ENCODE measurements at regions not wholly inside any gene's neighbourhood (a gene's known extent, or its start where the extent isn't known, plus 50 kb on each side); places are given as distances from the start of the nearest gene placed in this dataset.

DNA sequence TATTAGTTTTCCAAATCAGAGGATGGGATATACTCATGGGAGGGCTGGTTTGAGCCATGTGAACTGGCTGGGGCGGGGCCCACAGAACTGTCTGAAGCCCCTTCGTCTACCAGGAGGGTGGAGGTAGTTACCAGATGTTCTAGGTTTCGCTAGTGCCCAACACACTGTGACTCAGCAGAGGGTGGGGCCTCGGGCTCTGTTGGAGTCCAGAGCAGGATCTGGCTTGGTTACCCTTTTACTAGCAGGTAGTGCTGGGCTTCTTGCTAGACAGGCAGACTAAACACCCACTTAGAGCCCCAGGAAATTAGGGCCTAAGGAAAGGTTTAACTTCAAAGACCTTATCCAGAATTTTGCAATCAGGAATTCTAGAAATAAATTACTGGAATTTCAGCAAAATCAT is 56.2 kb upstream of the CHRDL1 start:
- no peak overlapping the region for H3K4me3 ChIP-seq (ENCODE audit: low read depth, low read length)
- TF ChIP-seq POLR2A (IDR thresholded peaks at IDR 0.05; ENCODE audit: extremely low read depth, insufficient read length) = no peak
- no peak for DNase-seq (ENCODE audit: low read depth)

DNA sequence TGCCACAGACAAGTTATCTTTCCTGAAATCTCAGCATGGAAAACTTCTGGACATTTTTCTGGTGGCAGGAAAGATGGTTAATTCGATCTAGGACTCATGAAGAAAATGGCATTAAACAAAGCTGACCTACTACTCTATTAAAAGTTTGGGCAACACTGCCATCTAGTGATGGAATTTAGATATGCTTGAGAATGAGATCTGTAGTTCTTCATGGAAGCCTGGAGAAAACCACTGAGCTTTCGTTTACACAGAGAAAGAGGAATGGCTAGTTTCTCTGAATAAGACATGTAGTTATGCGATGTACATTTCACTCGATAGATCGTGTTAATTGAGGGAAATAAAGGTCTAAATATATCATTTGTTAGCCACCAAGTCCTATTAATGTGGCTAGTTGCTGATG is 51.7 kb upstream of the CHRDL1 start:
- TF ChIP-seq, protein P1, sequence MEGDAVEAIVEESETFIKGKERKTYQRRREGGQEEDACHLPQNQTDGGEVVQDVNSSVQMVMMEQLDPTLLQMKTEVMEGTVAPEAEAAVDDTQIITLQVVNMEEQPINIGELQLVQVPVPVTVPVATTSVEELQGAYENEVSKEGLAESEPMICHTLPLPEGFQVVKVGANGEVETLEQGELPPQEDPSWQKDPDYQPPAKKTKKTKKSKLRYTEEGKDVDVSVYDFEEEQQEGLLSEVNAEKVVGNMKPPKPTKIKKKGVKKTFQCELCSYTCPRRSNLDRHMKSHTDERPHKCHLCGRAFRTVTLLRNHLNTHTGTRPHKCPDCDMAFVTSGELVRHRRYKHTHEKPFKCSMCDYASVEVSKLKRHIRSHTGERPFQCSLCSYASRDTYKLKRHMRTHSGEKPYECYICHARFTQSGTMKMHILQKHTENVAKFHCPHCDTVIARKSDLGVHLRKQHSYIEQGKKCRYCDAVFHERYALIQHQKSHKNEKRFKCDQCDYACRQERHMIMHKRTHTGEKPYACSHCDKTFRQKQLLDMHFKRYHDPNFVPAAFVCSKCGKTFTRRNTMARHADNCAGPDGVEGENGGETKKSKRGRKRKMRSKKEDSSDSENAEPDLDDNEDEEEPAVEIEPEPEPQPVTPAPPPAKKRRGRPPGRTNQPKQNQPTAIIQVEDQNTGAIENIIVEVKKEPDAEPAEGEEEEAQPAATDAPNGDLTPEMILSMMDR (IDR thresholded peaks at IDR 0.05; ENCODE audit: low read depth, low read length) = peak; percentile 22
- TF ChIP-seq, protein P2, sequence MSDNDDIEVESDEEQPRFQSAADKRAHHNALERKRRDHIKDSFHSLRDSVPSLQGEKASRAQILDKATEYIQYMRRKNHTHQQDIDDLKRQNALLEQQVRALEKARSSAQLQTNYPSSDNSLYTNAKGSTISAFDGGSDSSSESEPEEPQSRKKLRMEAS (IDR thresholded peaks at IDR 0.05; ENCODE audit: low read depth, low read length) = no peak
- TF ChIP-seq POLR2A (IDR thresholded peaks at IDR 0.05; ENCODE audit: extremely low read depth, insufficient read length) = no peak
- no peak overlapping the region for H3K4me3 ChIP-seq (ENCODE audit: low read depth, low read length)
- peak; percentile 58 for DNase-seq (ENCODE audit: low read depth)

DNA sequence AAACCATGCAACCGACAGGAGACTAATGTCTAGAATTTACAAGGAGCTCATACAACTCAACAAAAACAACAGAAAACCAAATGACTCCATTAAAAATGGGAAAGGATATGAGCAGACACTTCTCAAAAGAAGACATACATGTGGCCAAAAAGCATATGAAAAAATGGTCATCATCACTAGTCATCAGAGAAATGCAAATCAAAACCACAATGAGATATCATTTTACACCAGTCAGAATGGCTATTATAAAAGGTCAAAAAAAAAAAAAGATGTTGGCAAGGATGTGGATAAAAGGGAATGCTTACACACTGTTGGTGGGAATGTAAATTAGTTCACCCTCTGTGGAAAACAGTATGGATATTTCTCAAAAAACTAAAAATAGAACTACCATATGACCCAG is 50.5 kb upstream of the CHRDL1 start:
- no peak overlapping the region for H3K4me3 ChIP-seq (ENCODE audit: low read depth, low read length)
- no peak for TF ChIP-seq POLR2A (IDR thresholded peaks at IDR 0.05; ENCODE audit: extremely low read depth, insufficient read length)
- TF ChIP-seq, protein P1 (IDR thresholded peaks at IDR 0.05; ENCODE audit: low read depth, low read length) = no peak
- no peak for TF ChIP-seq MYC (IDR thresholded peaks at IDR 0.05; ENCODE audit: low read depth, low read length)
- TF ChIP-seq, protein P2 (IDR thresholded peaks at IDR 0.05; ENCODE audit: low read depth, low read length) = no peak
- no peak for DNase-seq (ENCODE audit: low read depth)

Data from NB4 (cell line).